COLO668 (cell line): ENCODE measurements at regions not wholly inside any gene's neighbourhood (a gene's known extent, or its start where the extent isn't known, plus 50 kb on each side); places are given as distances from the start of the nearest gene placed in this dataset.
"Not testable (repeated sequence)": the region's sequence is repeated elsewhere in the genome, so short reads cannot be mapped to it uniquely, and the experiment has no call there.

ENCODE experiments used
- DNase-seq: peaks from one replicate; lab custom pipeline; 2025; ENCODE audit not compliant: unreplicated experiment; lab: John Stamatoyannopoulos, UW

GRCh38 chr18:22068784-22069183 lies 100.6 kb upstream of the GATA6 start:
- not testable (repeated sequence) for DNase-seq

GRCh38 chr18:22069916-22070315 lies 99.5 kb upstream of the GATA6 start:
- no peak for DNase-seq

GRCh38 chr18:22073411-22073810 lies 96.0 kb upstream of the GATA6 start:
- DNase-seq: no peak

- DNase-seq: no peak
Measured at GRCh38 chr18:22074282-22075070, 94.9 kb upstream of the GATA6 start.

GRCh38 chr18:22080035-22080434 lies 89.4 kb upstream of the GATA6 start:
- DNase-seq: no peak

GRCh38 chr18:22082408-22082807 lies 87.0 kb upstream of the GATA6 start:
- no peak for DNase-seq

GRCh38 chr18:22084547-22084946 lies 84.8 kb upstream of the GATA6 start:
- DNase-seq: no peak

- no peak for DNase-seq
Measured at GRCh38 chr18:22086973-22087372, 82.4 kb upstream of the GATA6 start.

GRCh38 chr18:22088029-22088428 lies 81.4 kb upstream of the GATA6 start:
- DNase-seq: no peak

GRCh38 chr18:22088996-22089640 lies 80.3 kb upstream of the GATA6 start:
- no peak for DNase-seq

GRCh38 chr18:22091341-22091740 lies 78.0 kb upstream of the GATA6 start:
- DNase-seq: no peak

- DNase-seq: no peak
Measured at GRCh38 chr18:22093731-22094357, 75.5 kb upstream of the GATA6 start.

GRCh38 chr18:22094358-22094734 lies 75.0 kb upstream of the GATA6 start:
- DNase-seq: no peak

GRCh38 chr18:22098563-22098989 lies 70.8 kb upstream of the GATA6 start:
- no peak for DNase-seq

GRCh38 chr18:22099925-22100324 lies 69.5 kb upstream of the GATA6 start:
- DNase-seq: no peak

- no peak for DNase-seq
Measured at GRCh38 chr18:22101731-22102130, 67.7 kb upstream of the GATA6 start.

GRCh38 chr18:22102953-22103646 lies 66.3 kb upstream of the GATA6 start:
- no peak for DNase-seq

- DNase-seq: no peak
Measured at GRCh38 chr18:22103647-22104031, 65.8 kb upstream of the GATA6 start.

GRCh38 chr18:22106536-22107292 lies 62.7 kb upstream of the GATA6 start:
- no peak for DNase-seq

- no peak for DNase-seq
Measured at GRCh38 chr18:22108674-22109073, 60.7 kb upstream of the GATA6 start.

- no peak for DNase-seq
Measured at GRCh38 chr18:22109535-22109934, 59.9 kb upstream of the GATA6 start.
